ENCODE measurements at regions not wholly inside any gene's neighbourhood (a gene's known extent, or its start where the extent isn't known, plus 50 kb on each side); places are given as distances from the start of the nearest gene placed in this dataset.
"Not testable (repeated sequence)": the region's sequence is repeated elsewhere in the genome, so short reads cannot be mapped to it uniquely, and the experiment has no call there.

DNA sequence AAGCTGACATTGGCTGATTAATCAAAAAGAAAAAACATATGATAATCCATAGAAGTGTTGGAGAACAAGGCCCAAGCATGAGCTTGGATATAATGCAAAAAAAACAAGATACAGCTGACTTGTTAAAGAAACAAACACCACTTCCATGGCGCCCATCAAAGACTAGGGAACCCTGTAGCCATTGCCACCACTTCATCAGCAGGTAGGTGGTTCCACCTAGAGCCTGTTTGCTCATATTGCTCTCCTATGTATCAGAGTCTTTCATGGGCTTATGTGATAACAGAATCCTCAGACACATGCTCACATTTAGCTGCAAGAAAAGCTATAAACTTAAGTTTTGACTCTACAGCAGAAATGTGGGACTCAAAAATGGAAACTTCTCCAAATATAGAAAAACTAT, 2179.9 kb downstream of the EPHA3 start:
- in situ Hi-C loops (cut with MboI; ENCODE audit: low pct_unique_long_range_greater_than_20kb, low sequenced_read_pairs) = not testable (repeated sequence)
- peak; percentile 16 for DNase-seq

DNA sequence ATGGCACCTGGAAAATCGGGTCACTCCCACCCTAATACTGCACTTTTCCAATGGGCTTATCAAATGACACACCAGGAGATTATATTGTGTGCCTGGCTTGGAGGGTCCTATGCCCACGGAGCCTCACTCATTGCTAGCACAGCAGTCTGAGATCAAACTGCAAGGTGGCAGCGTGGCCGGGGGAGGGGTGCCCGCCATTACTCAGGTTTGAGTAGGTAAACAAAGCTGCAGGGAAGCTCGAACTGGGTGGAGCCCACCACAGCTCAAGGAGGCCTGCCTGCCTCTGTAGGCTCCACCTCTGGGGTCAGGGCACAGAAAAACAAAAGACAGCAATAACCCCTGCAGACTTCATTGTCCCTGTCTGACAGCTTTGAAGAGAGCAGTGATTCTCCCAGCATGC, 2184.0 kb downstream of the EPHA3 start:
- in situ Hi-C loops (cut with MboI; ENCODE audit: low pct_unique_long_range_greater_than_20kb, low sequenced_read_pairs) = not testable (repeated sequence)

More for the DNA sequence above, 2184.0 kb downstream of the EPHA3 start:
- not testable (repeated sequence) for DNase-seq

Measured in KBM-7 (cell line).